ENCODE measurements at regions not wholly inside any gene's neighbourhood (a gene's known extent, or its start where the extent isn't known, plus 50 kb on each side); places are given as distances from the start of the nearest gene placed in this dataset.

- Mint-ChIP-seq H3K36me3 (ENCODE audit: low read depth) (no peaks in the 10 kb centered on the region), H3K27ac (peak overlapping the region; percentile 85), H3K4me1 (peaks cover 57% of the 10 kb centered on the region), H3K4me3 (peak overlapping the region; percentile 86), H3K27me3 (no peaks in the 10 kb centered on the region)
- DNase-seq (no peak), ATAC-seq (peak; percentile 21)
- no peaks in the 10 kb centered on the region for H3K9me3 ChIP-seq (ENCODE audit: control insufficient read depth, low read length, poor library complexity, severe bottlenecking)
These were observed 71.3 kb downstream of the KLF12 start for GRCh38 chr13:74062933-74063332.

- Mint-ChIP-seq H3K36me3 (ENCODE audit: low read depth) (no peaks in the 10 kb centered on the region), H3K4me3 (peak overlapping the region; percentile 86), H3K27me3 (no peaks in the 10 kb centered on the region), H3K27ac (peak overlapping the region; percentile 85), H3K4me1 (peaks cover 60% of the 10 kb centered on the region)
- DNase-seq = no peak
- peak; percentile 84 for ATAC-seq
- no peaks in the 10 kb centered on the region for H3K9me3 ChIP-seq (ENCODE audit: control insufficient read depth, low read length, poor library complexity, severe bottlenecking)
These were observed 72.1 kb downstream of the KLF12 start for GRCh38 chr13:74061926-74062595.

- H3K4me1 Mint-ChIP-seq = peaks cover 60% of the 10 kb centered on the region
- DNase-seq = no peak
- H3K27me3 Mint-ChIP-seq = no peaks in the 10 kb centered on the region
- H3K36me3 Mint-ChIP-seq (ENCODE audit: low read depth) = no peaks in the 10 kb centered on the region
- peak overlapping the region; percentile 86 for H3K27ac Mint-ChIP-seq
- ATAC-seq = no peak
- no peaks in the 10 kb centered on the region for H3K9me3 ChIP-seq (ENCODE audit: control insufficient read depth, low read length, poor library complexity, severe bottlenecking)
- no peak overlapping the region for H3K4me3 Mint-ChIP-seq
These were observed 77.2 kb downstream of the KLF12 start for GRCh38 chr13:74056801-74057542.

- peaks cover 7% of the 10 kb centered on the region for H3K36me3 Mint-ChIP-seq (ENCODE audit: low read depth)
- no peak for DNase-seq
- peaks cover 69% of the 10 kb centered on the region for H3K4me1 Mint-ChIP-seq
- ATAC-seq = no peak
- H3K27ac Mint-ChIP-seq = peak overlapping the region; percentile 56
- no peaks in the 10 kb centered on the region for H3K27me3 Mint-ChIP-seq
- H3K9me3 ChIP-seq (ENCODE audit: control insufficient read depth, low read length, poor library complexity, severe bottlenecking) = no peaks in the 10 kb centered on the region
- H3K4me3 Mint-ChIP-seq = no peak overlapping the region
These were observed 81.7 kb downstream of the KLF12 start for GRCh38 chr13:74052402-74052928.

- DNase-seq (no peak), ATAC-seq (no peak)
- no peaks in the 10 kb centered on the region for H3K9me3 ChIP-seq (ENCODE audit: control insufficient read depth, low read length, poor library complexity, severe bottlenecking)
- no peak overlapping the region for H3K4me3 Mint-ChIP-seq
- H3K27ac Mint-ChIP-seq = peak overlapping the region; percentile 70
- H3K36me3 Mint-ChIP-seq (ENCODE audit: low read depth) = peaks cover 7% of the 10 kb centered on the region
- peaks cover 48% of the 10 kb centered on the region for H3K4me1 Mint-ChIP-seq
- no peaks in the 10 kb centered on the region for H3K27me3 Mint-ChIP-seq
These were observed 85.4 kb downstream of the KLF12 start for GRCh38 chr13:74048756-74049155.

- DNase-seq = no peak
These were observed 86.1 kb downstream of the KLF12 start for GRCh38 chr13:74047931-74048600.

GRCh38 chr13:74046431-74046830 is 87.8 kb downstream of the KLF12 start:
- H3K9me3 ChIP-seq (ENCODE audit: control insufficient read depth, low read length, poor library complexity, severe bottlenecking) = no peaks in the 10 kb centered on the region
- no peak for DNase-seq
- Mint-ChIP-seq H3K27me3 (no peaks in the 10 kb centered on the region), H3K4me3 (no peak overlapping the region), H3K27ac (no peak overlapping the region), H3K36me3 (ENCODE audit: low read depth) (peaks cover 6% of the 10 kb centered on the region), H3K4me1 (peaks cover 51% of the 10 kb centered on the region)
- ATAC-seq = no peak

More at GRCh38 chr13:74047931-74048600, 86.1 kb downstream of the KLF12 start:
- Mint-ChIP-seq H3K27me3 (no peaks in the 10 kb centered on the region), H3K36me3 (ENCODE audit: low read depth) (peaks cover 7% of the 10 kb centered on the region), H3K4me3 (no peak overlapping the region), H3K27ac (peak overlapping the region; percentile 70), H3K4me1 (peaks cover 46% of the 10 kb centered on the region)
- ATAC-seq = no peak
- H3K9me3 ChIP-seq (ENCODE audit: control insufficient read depth, low read length, poor library complexity, severe bottlenecking) = no peaks in the 10 kb centered on the region

GRCh38 chr13:74045583-74045982 is 88.6 kb downstream of the KLF12 start:
- Mint-ChIP-seq H3K4me3 (no peak overlapping the region), H3K27me3 (no peaks in the 10 kb centered on the region), H3K36me3 (ENCODE audit: low read depth) (peaks cover 4% of the 10 kb centered on the region), H3K4me1 (peaks cover 52% of the 10 kb centered on the region), H3K27ac (no peak overlapping the region)
- no peak for DNase-seq
- ATAC-seq = no peak
- no peaks in the 10 kb centered on the region for H3K9me3 ChIP-seq (ENCODE audit: control insufficient read depth, low read length, poor library complexity, severe bottlenecking)

- DNase-seq (no peak), ATAC-seq (no peak)
- peaks cover 43% of the 10 kb centered on the region for H3K4me1 Mint-ChIP-seq
These were observed 91.0 kb downstream of the KLF12 start for GRCh38 chr13:74043237-74043636.

GRCh38 chr13:74040200-74040599 is 94.0 kb downstream of the KLF12 start:
- no peaks in the 10 kb centered on the region for H3K27me3 Mint-ChIP-seq
- DNase-seq (peak in 1 of 3 donors; percentile 10), ATAC-seq (peak; percentile 72)
- peaks cover 3% of the 10 kb centered on the region for H3K36me3 Mint-ChIP-seq (ENCODE audit: low read depth)
- no peaks in the 10 kb centered on the region for H3K9me3 ChIP-seq (ENCODE audit: control insufficient read depth, low read length, poor library complexity, severe bottlenecking)
- peaks cover 56% of the 10 kb centered on the region for H3K4me1 Mint-ChIP-seq
- H3K4me3 Mint-ChIP-seq = no peak overlapping the region
- no peak overlapping the region for H3K27ac Mint-ChIP-seq

More at GRCh38 chr13:74043237-74043636, 91.0 kb downstream of the KLF12 start:
- Mint-ChIP-seq H3K27me3 (no peaks in the 10 kb centered on the region), H3K27ac (peak overlapping the region; percentile 81), H3K36me3 (ENCODE audit: low read depth) (no peaks in the 10 kb centered on the region), H3K4me3 (no peak overlapping the region)
- H3K9me3 ChIP-seq (ENCODE audit: control insufficient read depth, low read length, poor library complexity, severe bottlenecking) = no peaks in the 10 kb centered on the region

- no peaks in the 10 kb centered on the region for H3K9me3 ChIP-seq (ENCODE audit: control insufficient read depth, low read length, poor library complexity, severe bottlenecking)
- no peak overlapping the region for H3K4me3 Mint-ChIP-seq
- no peaks in the 10 kb centered on the region for H3K27me3 Mint-ChIP-seq
- H3K27ac Mint-ChIP-seq = no peak overlapping the region
- DNase-seq = no peak
- ATAC-seq = no peak
- H3K4me1 Mint-ChIP-seq = peaks cover 55% of the 10 kb centered on the region
- H3K36me3 Mint-ChIP-seq (ENCODE audit: low read depth) = peaks cover 3% of the 10 kb centered on the region
These were observed 94.5 kb downstream of the KLF12 start for GRCh38 chr13:74039667-74040066.

GRCh38 chr13:74039154-74039553 is 95.0 kb downstream of the KLF12 start:
- no peak for DNase-seq
- Mint-ChIP-seq H3K27ac (no peak overlapping the region), H3K36me3 (ENCODE audit: low read depth) (peaks cover 3% of the 10 kb centered on the region), H3K4me3 (no peak overlapping the region), H3K4me1 (peaks cover 52% of the 10 kb centered on the region), H3K27me3 (no peaks in the 10 kb centered on the region)
- H3K9me3 ChIP-seq (ENCODE audit: control insufficient read depth, low read length, poor library complexity, severe bottlenecking) = no peaks in the 10 kb centered on the region
- ATAC-seq = no peak

- Mint-ChIP-seq H3K36me3 (ENCODE audit: low read depth) (peaks cover 3% of the 10 kb centered on the region), H3K4me3 (peak overlapping the region; percentile 43), H3K4me1 (peaks cover 44% of the 10 kb centered on the region), H3K27ac (peak overlapping the region; percentile 88), H3K27me3 (no peaks in the 10 kb centered on the region)
- no peak for DNase-seq
- H3K9me3 ChIP-seq (ENCODE audit: control insufficient read depth, low read length, poor library complexity, severe bottlenecking) = no peaks in the 10 kb centered on the region
- peak; percentile 35 for ATAC-seq
These were observed 96.4 kb downstream of the KLF12 start for GRCh38 chr13:74037762-74038161.

All from T-helper 17 cell (primary cell).